Adrenal gland (tissue), 5 donors: ENCODE measurements at regions not wholly inside any gene's neighbourhood (a gene's known extent, or its start where the extent isn't known, plus 50 kb on each side); places are given as distances from the start of the nearest gene placed in this dataset.

Experiments
- CTCF ChIP-seq, 6 experiments: fragments of 450-650 bp in 4 of 6; fragments of 200-600 bp in 2 of 6; sonication (generic) in 1 of 6; IDR thresholded peaks; 1 replicate in 5 of 6; 2 replicates in 1 of 6; pipeline versions ENCODE4 v1.5.1 to v1.8.0; 2016 to 2021; ENCODE audit warnings: antibody characterized with exemption in 6 of 6, mild to moderate bottlenecking in 2 of 6, moderate library complexity in 1 of 6
- POLR2A ChIP-seq, 2 donors: fragments of 450-650 bp; IDR thresholded peaks; one replicate each; pipeline ENCODE4 v1.6.1; 2017; ENCODE audit warnings: antibody characterized with exemption in 2 of 2, mild to moderate bottlenecking in 2 of 2, moderate library complexity in 1 of 2
- donor health status: DM: no; HTN: no; CAD: no.

GRCh38 chr5:174191076-174191475 lies 145.6 kb downstream of the NSG2 start:
- TF ChIP-seq CTCF (IDR thresholded peaks at IDR 0.05) (no peak), POLR2A (IDR thresholded peaks at IDR 0.05) (no peak)
